Adrenal gland (tissue), 9 donors: ENCODE measurements at regions not wholly inside any gene's neighbourhood (a gene's known extent, or its start where the extent isn't known, plus 50 kb on each side); places are given as distances from the start of the nearest gene placed in this dataset.

Source experiments
- DNase-seq, 7 donors: peaks; one replicate each; pipeline ENCODE4 v3.0.0-alpha.2; 2019 to 2020
- H3K27ac ChIP-seq, 5 donors: fragments of 200-600 bp; sonication (generic) in 4 of 5; 1 replicate in 3 of 5; 2 replicates in 2 of 5; pipeline versions ENCODE4 v1.5.1 to v1.8.0; 2016 to 2020; ENCODE audit warnings: mild to moderate bottlenecking in 1 of 5
- H3K27me3 ChIP-seq: fragments of 200-600 bp; 2 replicates; pipeline ENCODE4 v1.8.0; 2021
- H3K36me3 ChIP-seq, 2 donors: fragments of 200-600 bp; replicated peaks in 1 of 2; 1 replicate in 1 of 2; 2 replicates in 1 of 2; pipeline versions ENCODE4 v1.5.1 to v1.8.0; 2018 to 2022
- H3K4me1 ChIP-seq, 2 donors: fragments of 200-600 bp; replicated peaks in 1 of 2; 1 replicate in 1 of 2; 2 replicates in 1 of 2; pipeline versions ENCODE4 v1.5.1 to v1.8.0; 2018 to 2021
- H3K4me3 ChIP-seq, 4 donors: fragments of 200-600 bp; sonication (generic) in 3 of 4; one replicate each; pipeline ENCODE4 v1.5.1; 2016 to 2018
- H3K9me3 ChIP-seq, 3 donors: fragments of 200-600 bp; sonication (generic) in 1 of 3; replicated peaks in 1 of 3; 1 replicate in 2 of 3; 2 replicates in 1 of 3; pipeline versions ENCODE4 v1.5.1 to v1.8.0; 2016 to 2021
- CTCF ChIP-seq, 6 experiments: fragments of 450-650 bp in 4 of 6; fragments of 200-600 bp in 2 of 6; sonication (generic) in 1 of 6; IDR thresholded peaks; 1 replicate in 5 of 6; 2 replicates in 1 of 6; pipeline versions ENCODE4 v1.5.1 to v1.8.0; 2016 to 2021; ENCODE audit warnings: antibody characterized with exemption in 6 of 6, mild to moderate bottlenecking in 2 of 6, moderate library complexity in 1 of 6
- POLR2A ChIP-seq, 2 donors: fragments of 450-650 bp; IDR thresholded peaks; one replicate each; pipeline ENCODE4 v1.6.1; 2017; ENCODE audit warnings: antibody characterized with exemption in 2 of 2, mild to moderate bottlenecking in 2 of 2, moderate library complexity in 1 of 2
- WGBS, 4 donors: extraction: QIAGEN DNeasy Blood & Tissue Kit in 2 of 4; methylation state at CpG; one replicate each; pipeline versions ENCODE4 v1.1.5 to v1.1.7; 2013 to 2017; 5-methylcytosine and 5-hydroxymethylcytosine counted together
- intact Hi-C, 2 donors: fragments of 100-400 bp; cut with DNase I; formaldehyde crosslinking; loops; one replicate each; pipeline versions ENCODE4 v1.14.1 to v1.15.0; 2022 to 2023
- donor health status: healthy with polysubstance abuse.
- donor health status: Bipolar disorder and iron deficiency.
- donor health status: DM: yes; HTN: yes; CAD: no.
- donor health status: DM: no; HTN: no; CAD: no.
- donor health status: DM: no; HTN: no; CAD: no.

GRCh38 chr18:74023220-74023619 is 124.4 kb downstream of the FBXO15 start:
- 39 to 47% (median 45%) methylated on average over 3 of the region's 3 CpGs for WGBS, 4 donors
- Histone ChIP-seq H3K36me3 (no peaks in the 10 kb centered on the region), H3K27ac (no peak overlapping the region), H3K27me3 (no peaks in the 10 kb centered on the region), H3K4me1 (no peaks in the 10 kb centered on the region), H3K4me3 (no peak overlapping the region), H3K9me3 (no peaks in the 10 kb centered on the region)
- intact Hi-C loops, result loop anchor here in 1 of 2 donors (10.0 kb wide), 1 partner anchor 322 kb away; no protein-coding TSS in a partner anchor
- TF ChIP-seq POLR2A (IDR thresholded peaks at IDR 0.05) (no peak), CTCF (IDR thresholded peaks at IDR 0.05) (no peak)
- DNase-seq, result no peak

DNA sequence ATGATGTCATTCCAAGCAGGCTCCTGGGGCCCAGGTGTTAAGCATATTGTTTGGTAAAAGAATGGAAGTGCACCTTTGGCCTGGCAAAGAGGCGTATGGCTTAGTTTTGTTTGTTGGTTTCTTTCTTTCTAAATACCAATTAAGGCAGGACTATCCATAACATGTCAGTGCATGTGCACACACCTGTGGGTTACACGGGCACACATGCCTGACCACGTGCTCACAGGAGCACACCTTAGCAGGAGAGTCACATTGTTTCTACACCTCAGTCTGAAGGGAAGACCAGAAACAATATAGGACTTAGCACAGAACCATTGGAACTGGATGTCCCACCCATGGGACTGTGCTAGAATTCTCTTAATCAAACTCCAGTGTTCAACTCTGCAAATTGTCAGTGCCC is 127.8 kb downstream of the FBXO15 start:
- no peaks in the 10 kb centered on the region for H3K27me3 ChIP-seq
- no peak for TF ChIP-seq CTCF (IDR thresholded peaks at IDR 0.05)
- no peak for TF ChIP-seq POLR2A (IDR thresholded peaks at IDR 0.05)
- 78 to 95% (median 85%) methylated on average over 3 of the region's 3 CpGs for WGBS, 4 donors
- DNase-seq, result no peak
- intact Hi-C loops, result loop anchor here in 1 of 2 donors (10.0 kb wide), 1 partner anchor 325 kb away; no protein-coding TSS in a partner anchor
- no peaks in the 10 kb centered on the region for H3K4me1 ChIP-seq
- no peak overlapping the region for H3K27ac ChIP-seq
- no peaks in the 10 kb centered on the region for H3K36me3 ChIP-seq
- H3K9me3 ChIP-seq, result no peaks in the 10 kb centered on the region
- no peak overlapping the region for H3K4me3 ChIP-seq

- no peaks in the 10 kb centered on the region for H3K4me1 ChIP-seq
- H3K27ac ChIP-seq, result no peak overlapping the region
- no peak overlapping the region for H3K4me3 ChIP-seq
- intact Hi-C loops, result no loop called here
- H3K36me3 ChIP-seq, result no peaks in the 10 kb centered on the region
- H3K9me3 ChIP-seq, result no peaks in the 10 kb centered on the region
- DNase-seq, result peak in 4 of 7 donors; percentile 13 to 58 (median 26)
- 17 to 33% (median 25%) methylated on average over 5 of the region's 5 CpGs for WGBS, 4 donors
- TF ChIP-seq CTCF (IDR thresholded peaks at IDR 0.05), result no peak
- no peak for TF ChIP-seq POLR2A (IDR thresholded peaks at IDR 0.05)
- no peaks in the 10 kb centered on the region for H3K27me3 ChIP-seq
These were observed 133.7 kb downstream of the FBXO15 start for GRCh38 chr18:74013955-74014354.

DNA sequence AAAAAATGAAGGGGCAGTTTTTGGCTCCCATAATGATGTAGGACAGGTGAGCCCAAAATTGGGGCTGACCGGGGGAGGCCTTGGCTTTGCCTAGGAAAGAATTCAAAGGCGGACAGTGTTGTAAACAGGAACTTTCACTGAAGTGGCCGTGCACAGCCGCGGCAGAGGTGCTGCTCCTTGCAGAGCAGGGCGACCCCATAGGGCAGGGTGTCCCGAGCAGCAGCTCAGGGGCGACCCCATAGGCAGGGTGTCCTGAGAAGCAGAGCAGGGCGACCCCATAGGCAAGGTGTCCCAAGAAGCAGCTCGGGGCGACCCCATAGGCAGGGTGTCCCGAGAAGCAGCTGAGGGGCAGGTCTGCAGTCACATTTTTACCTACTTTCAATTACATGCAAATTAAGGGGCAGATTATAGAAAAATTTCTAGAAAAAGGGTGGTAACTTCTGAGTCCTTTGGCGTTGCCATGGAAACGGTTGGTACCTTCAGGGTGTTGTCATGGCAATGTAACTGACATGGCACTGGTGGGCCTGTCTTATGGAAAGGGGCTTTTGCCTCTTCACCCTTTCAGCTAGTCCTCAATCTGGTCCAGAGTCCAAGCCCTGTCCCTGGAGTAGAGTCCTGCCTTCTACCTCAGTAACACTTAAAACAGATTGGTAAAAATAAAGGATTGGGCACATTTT is 134.5 kb downstream of the FBXO15 start:
- no peaks in the 10 kb centered on the region for H3K9me3 ChIP-seq
- H3K27ac ChIP-seq, result peak overlapping the region in 1 of 5 donors; percentile 26
- H3K27me3 ChIP-seq, result no peaks in the 10 kb centered on the region
- H3K4me1 ChIP-seq, result no peaks in the 10 kb centered on the region
- H3K4me3 ChIP-seq, result no peak overlapping the region
- WGBS, 4 donors, result 75 to 87% (median 81%) methylated on average over 10 to 14 of the region's 14 CpGs
- no peak for DNase-seq
- intact Hi-C loops, result no loop called here
- no peaks in the 10 kb centered on the region for H3K36me3 ChIP-seq
- TF ChIP-seq POLR2A (IDR thresholded peaks at IDR 0.05), result no peak
- no peak for TF ChIP-seq CTCF (IDR thresholded peaks at IDR 0.05)
